ENCODE measurements at regions not wholly inside any gene's neighbourhood (a gene's known extent, or its start where the extent isn't known, plus 50 kb on each side); places are given as distances from the start of the nearest gene placed in this dataset.

DNA sequence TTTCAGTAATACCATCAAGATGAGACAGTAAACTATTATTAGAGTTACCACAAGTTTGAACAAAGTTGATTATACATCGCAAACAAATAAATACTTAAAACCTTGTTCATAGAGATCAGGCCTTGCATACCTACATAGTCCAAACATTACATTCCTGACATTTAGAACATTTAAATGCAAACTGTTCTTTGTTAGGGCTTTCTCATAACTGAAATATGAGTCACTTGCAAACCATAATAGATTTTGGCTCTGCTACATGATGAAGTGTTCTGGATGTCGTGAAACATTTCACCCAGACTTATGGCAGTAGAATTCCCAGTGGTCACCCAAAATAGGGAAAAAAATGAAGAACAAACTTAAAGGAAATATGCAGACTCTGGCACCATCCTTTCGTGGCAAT, 75.0 kb downstream of the FAT4 start:
- H3K27ac ChIP-seq: no peak overlapping the region
- no peaks in the 10 kb centered on the region for H3K9me3 ChIP-seq (replicated peaks in 1 of 3)
- peaks cover 0 to 12% of the 10 kb centered on the region in 2 donors for H3K4me1 ChIP-seq (replicated peaks in 1 of 2)
- H3K4me3 ChIP-seq: no peak overlapping the region
- no peaks in the 10 kb centered on the region for H3K36me3 ChIP-seq (replicated peaks in 1 of 2)
- intact Hi-C loops (cut with DNase I): no loop called here
- no peaks in the 10 kb centered on the region for H3K27me3 ChIP-seq
- DNase-seq: no peak
- no peak for TF ChIP-seq POLR2A (IDR thresholded peaks at IDR 0.05)
- WGBS, 4 donors: 45 to 61% (median 51%) methylated on average over 3 of the region's 3 CpGs

- Histone ChIP-seq H3K9me3 (replicated peaks in 1 of 3) (no peaks in the 10 kb centered on the region), H3K4me3 (no peak overlapping the region), H3K36me3 (replicated peaks in 1 of 2) (no peaks in the 10 kb centered on the region), H3K27me3 (no peaks in the 10 kb centered on the region), H3K27ac (no peak overlapping the region), H3K4me1 (replicated peaks in 1 of 2) (peaks cover 0 to 12% of the 10 kb centered on the region in 2 donors)
- no peak for DNase-seq
- intact Hi-C loops (cut with DNase I): no loop called here
- WGBS, 4 donors: 60 to 79% (median 67%) methylated on average over 4 of the region's 4 CpGs
- TF ChIP-seq, protein P1, sequence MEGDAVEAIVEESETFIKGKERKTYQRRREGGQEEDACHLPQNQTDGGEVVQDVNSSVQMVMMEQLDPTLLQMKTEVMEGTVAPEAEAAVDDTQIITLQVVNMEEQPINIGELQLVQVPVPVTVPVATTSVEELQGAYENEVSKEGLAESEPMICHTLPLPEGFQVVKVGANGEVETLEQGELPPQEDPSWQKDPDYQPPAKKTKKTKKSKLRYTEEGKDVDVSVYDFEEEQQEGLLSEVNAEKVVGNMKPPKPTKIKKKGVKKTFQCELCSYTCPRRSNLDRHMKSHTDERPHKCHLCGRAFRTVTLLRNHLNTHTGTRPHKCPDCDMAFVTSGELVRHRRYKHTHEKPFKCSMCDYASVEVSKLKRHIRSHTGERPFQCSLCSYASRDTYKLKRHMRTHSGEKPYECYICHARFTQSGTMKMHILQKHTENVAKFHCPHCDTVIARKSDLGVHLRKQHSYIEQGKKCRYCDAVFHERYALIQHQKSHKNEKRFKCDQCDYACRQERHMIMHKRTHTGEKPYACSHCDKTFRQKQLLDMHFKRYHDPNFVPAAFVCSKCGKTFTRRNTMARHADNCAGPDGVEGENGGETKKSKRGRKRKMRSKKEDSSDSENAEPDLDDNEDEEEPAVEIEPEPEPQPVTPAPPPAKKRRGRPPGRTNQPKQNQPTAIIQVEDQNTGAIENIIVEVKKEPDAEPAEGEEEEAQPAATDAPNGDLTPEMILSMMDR (IDR thresholded peaks at IDR 0.05): no peak
- TF ChIP-seq POLR2A (IDR thresholded peaks at IDR 0.05): no peak
Measured at GRCh38 chr4:125390126-125390525, 75.4 kb downstream of the FAT4 start.

DNA sequence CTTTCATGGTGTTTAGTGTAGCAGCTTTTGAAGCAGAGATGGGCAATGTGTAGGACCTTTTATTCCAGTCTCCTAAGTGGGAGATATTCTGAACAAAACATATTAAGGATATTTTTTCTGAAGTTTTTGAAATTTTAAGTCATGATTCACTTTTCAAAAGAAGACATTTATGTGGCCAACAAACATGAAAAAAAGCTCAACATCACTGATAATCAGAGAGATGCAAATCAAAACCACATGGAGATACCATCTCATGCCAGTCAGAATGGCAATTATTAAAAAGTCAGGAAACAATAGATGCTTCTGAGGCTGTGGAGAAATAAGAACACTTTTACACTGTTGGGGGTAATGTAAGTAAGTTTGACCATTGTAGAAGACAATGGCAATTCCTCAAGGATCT, 76.0 kb downstream of the FAT4 start:
- intact Hi-C loops (cut with DNase I): no loop called here
- no peak for DNase-seq
- Histone ChIP-seq H3K27ac (no peak overlapping the region), H3K36me3 (replicated peaks in 1 of 2) (no peaks in the 10 kb centered on the region), H3K27me3 (no peaks in the 10 kb centered on the region), H3K4me3 (no peak overlapping the region), H3K9me3 (replicated peaks in 1 of 3) (no peaks in the 10 kb centered on the region), H3K4me1 (replicated peaks in 1 of 2) (peaks cover 0 to 12% of the 10 kb centered on the region in 2 donors)
- no peak for TF ChIP-seq POLR2A (IDR thresholded peaks at IDR 0.05)
- TF ChIP-seq, protein P1 (IDR thresholded peaks at IDR 0.05): no peak

GRCh38 chr4:125392694-125393093, 77.9 kb downstream of the FAT4 start:
- 10 to 17% (median 14%) methylated on average over 1 of the region's 1 CpG for WGBS, 4 donors
- no peaks in the 10 kb centered on the region for H3K9me3 ChIP-seq (replicated peaks in 1 of 3)
- no peak overlapping the region for H3K27ac ChIP-seq
- H3K27me3 ChIP-seq: no peaks in the 10 kb centered on the region
- no peaks in the 10 kb centered on the region for H3K36me3 ChIP-seq (replicated peaks in 1 of 2)
- TF ChIP-seq, protein P1 (IDR thresholded peaks at IDR 0.05): no peak
- no peak for TF ChIP-seq POLR2A (IDR thresholded peaks at IDR 0.05)
- DNase-seq: no peak
- H3K4me3 ChIP-seq: no peak overlapping the region
- H3K4me1 ChIP-seq (replicated peaks in 1 of 2): peaks cover 0 to 12% of the 10 kb centered on the region in 2 donors
- intact Hi-C loops (cut with DNase I): no loop called here

DNA sequence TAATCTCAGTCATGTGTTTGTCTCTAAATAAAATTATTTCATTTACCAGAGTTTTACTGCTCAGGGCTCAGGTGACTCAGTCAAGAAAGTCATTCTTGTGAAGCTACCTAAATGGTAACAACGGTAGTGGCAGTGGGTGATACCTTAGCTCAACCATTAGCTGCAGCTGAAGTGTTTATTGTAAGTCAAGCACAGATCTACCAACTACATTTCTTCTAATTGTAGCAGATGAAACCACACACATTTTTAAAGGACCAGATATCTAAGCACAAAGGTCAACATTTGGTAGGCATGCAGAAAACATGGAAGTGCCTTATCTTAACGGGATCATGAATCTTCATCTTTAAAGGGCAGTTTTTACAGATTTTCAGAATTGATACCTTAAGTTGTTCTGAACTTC, 79.1 kb downstream of the FAT4 start:
- Histone ChIP-seq H3K27me3 (no peaks in the 10 kb centered on the region), H3K36me3 (replicated peaks in 1 of 2) (no peaks in the 10 kb centered on the region), H3K9me3 (replicated peaks in 1 of 3) (no peaks in the 10 kb centered on the region), H3K4me3 (no peak overlapping the region), H3K4me1 (replicated peaks in 1 of 2) (peaks cover 0 to 8% of the 10 kb centered on the region in 2 donors), H3K27ac (no peak overlapping the region)
- no peak for DNase-seq
- TF ChIP-seq POLR2A (IDR thresholded peaks at IDR 0.05): no peak
- TF ChIP-seq, protein P1 (IDR thresholded peaks at IDR 0.05): no peak
- WGBS, 4 donors: 60 to 73% (median 65%) methylated on average over 2 of the region's 2 CpGs
- intact Hi-C loops (cut with DNase I): no loop called here
